CD14-positive monocyte (primary cell): ENCODE measurements at regions not wholly inside any gene's neighbourhood (a gene's known extent, or its start where the extent isn't known, plus 50 kb on each side); places are given as distances from the start of the nearest gene placed in this dataset.

ENCODE experiments used
- DNase-seq, 3 donors: peaks; one replicate each; pipeline ENCODE4 v3.0.0-alpha.2; 2011 to 2022
- H2AFZ ChIP-seq: 2 replicates; pipeline ENCODE4 v1.6.0; 2012; ENCODE audit warnings: mild to moderate bottlenecking, low read depth, low read length, inconsistent platforms; ENCODE audit not compliant: insufficient read depth, poor library complexity, severe bottlenecking
- H3K27ac ChIP-seq, 2 donors: 1 replicate in 1 of 2; 2 replicates in 1 of 2; pipeline ENCODE4 v1.5.1; 2012 to 2013; ENCODE audit warnings: low read length in 2 of 2, control low read depth in 1 of 2, inconsistent platforms in 1 of 2, low read depth in 1 of 2, mild to moderate bottlenecking in 1 of 2
- H3K27me3 ChIP-seq, 2 donors: one replicate each; pipeline versions ENCODE4 v1.6.0 to v1.6.1; 2011 to 2013; ENCODE audit warnings: low read length in 2 of 2; ENCODE audit not compliant: control insufficient read depth in 2 of 2, insufficient read depth in 2 of 2
- H3K36me3 ChIP-seq, 2 donors: replicated peaks in 1 of 2; 1 replicate in 1 of 2; 2 replicates in 1 of 2; pipeline versions ENCODE4 v1.5.1 to v1.6.1; 2012 to 2013; ENCODE audit warnings: low read length in 2 of 2, control low read depth in 1 of 2, inconsistent platforms in 1 of 2, mild to moderate bottlenecking in 1 of 2; ENCODE audit not compliant: insufficient read depth in 2 of 2, control insufficient read depth in 1 of 2
- H3K4me1 ChIP-seq, 2 donors: 1 replicate in 1 of 2; 2 replicates in 1 of 2; pipeline versions ENCODE4 v1.5.1 to v1.6.1; 2012 to 2013; ENCODE audit warnings: low read length in 2 of 2, control low read depth in 1 of 2, inconsistent platforms in 1 of 2, mild to moderate bottlenecking in 1 of 2, moderate library complexity in 1 of 2; ENCODE audit not compliant: insufficient read depth in 2 of 2, control insufficient read depth in 1 of 2
- H3K4me2 ChIP-seq: replicated peaks from 2 replicates; pipeline ENCODE3; 2012; ENCODE audit warnings: low read length, moderate library complexity, mild to moderate bottlenecking; ENCODE audit not compliant: poor library complexity, severe bottlenecking; ENCODE audit errors: extremely low read depth
- H3K4me3 ChIP-seq, 3 experiments: fragments of 200-600 bp in 1 of 3; sonication (generic) in 1 of 3; replicated peaks in 1 of 3; 1 replicate in 2 of 3; 2 replicates in 1 of 3; pipeline ENCODE4 v1.5.1; 2011 to 2013; ENCODE audit warnings: low read length in 3 of 3, mild to moderate bottlenecking in 3 of 3, control low read depth in 2 of 3, low read depth in 2 of 3, inconsistent platforms in 1 of 3, moderate library complexity in 1 of 3
- H3K79me2 ChIP-seq: 2 replicates; pipeline ENCODE4 v1.6.0; 2012; ENCODE audit warnings: mild to moderate bottlenecking, control low read depth, inconsistent platforms, low read length, moderate library complexity; ENCODE audit not compliant: insufficient read depth
- H3K9ac ChIP-seq: 2 replicates; pipeline ENCODE4 v1.6.0; 2017; ENCODE audit warnings: low read length, mild to moderate bottlenecking; ENCODE audit not compliant: insufficient read depth, poor library complexity, severe bottlenecking
- H3K9me3 ChIP-seq, 2 donors: replicated peaks in 1 of 2; 1 replicate in 1 of 2; 2 replicates in 1 of 2; pipeline versions ENCODE4 v1.5.1 to v1.6.1; 2012 to 2013; ENCODE audit warnings: low read length in 2 of 2, control low read depth in 1 of 2; ENCODE audit not compliant: control insufficient read depth in 1 of 2, insufficient read depth in 1 of 2
- H4K20me1 ChIP-seq: 2 replicates; pipeline ENCODE4 v1.6.0; 2012; ENCODE audit warnings: mild to moderate bottlenecking, low read length, control low read depth, moderate library complexity; ENCODE audit not compliant: insufficient read depth
- H3K27ac Mint-ChIP-seq, 7 donors: one replicate each; pipeline ENCODE4 v1.8.0; 2020; ENCODE audit warnings: mild to moderate bottlenecking in 7 of 7, mixed read lengths in 7 of 7, moderate library complexity in 6 of 7, inconsistent platforms in 2 of 7
- H3K27me3 Mint-ChIP-seq, 3 donors: one replicate each; pipeline ENCODE4 v1.8.0; 2021 to 2022; ENCODE audit warnings: low read depth in 3 of 3, mild to moderate bottlenecking in 3 of 3, mixed read lengths in 3 of 3, moderate library complexity in 3 of 3, inconsistent platforms in 1 of 3
- H3K36me3 Mint-ChIP-seq, 2 donors: one replicate each; pipeline ENCODE4 v1.8.0; 2020; ENCODE audit warnings: mixed read lengths in 2 of 2, inconsistent platforms in 1 of 2, mild to moderate bottlenecking in 1 of 2
- H3K4me1 Mint-ChIP-seq: one replicate; pipeline ENCODE4 v1.8.0; 2020; ENCODE audit warnings: mild to moderate bottlenecking, mixed read lengths
- H3K4me3 Mint-ChIP-seq, 2 donors: one replicate each; pipeline ENCODE4 v1.8.0; 2020; ENCODE audit warnings: mild to moderate bottlenecking in 2 of 2, mixed read lengths in 2 of 2, moderate library complexity in 1 of 2
- H3K9me3 Mint-ChIP-seq, 7 donors: one replicate each; pipeline ENCODE4 v1.8.0; 2020 to 2022; ENCODE audit warnings: mixed read lengths in 7 of 7, mild to moderate bottlenecking in 6 of 7, moderate library complexity in 6 of 7, inconsistent platforms in 2 of 7
- CTCF ChIP-seq: fragments of 200-600 bp; IDR thresholded peaks from one replicate; pipeline ENCODE4 v1.8.0; 2022; ENCODE audit warnings: antibody characterized with exemption, mild to moderate bottlenecking
- WGBS: methylation state at CpG from one replicate; pipeline ENCODE4 v1.1.5; 2013; ENCODE audit warnings: missing lambda C conversion rate; ENCODE audit not compliant: insufficient coverage; 5-methylcytosine and 5-hydroxymethylcytosine counted together
- intact Hi-C, 2 donors: fragments of 100-400 bp; cut with micrococcal nuclease; formaldehyde crosslinking; loops; one replicate each; pipeline versions ENCODE4 v1.15.0 to v1.15.1; 2023

GRCh38 chr11:122336706-122337105 lies 220.7 kb upstream of the BLID start:
- Histone ChIP-seq H3K79me2 (no peaks in the 10 kb centered on the region), H3K36me3 (no peaks in the 10 kb centered on the region), H3K9ac (no peak overlapping the region), H3K27me3 (no peaks in the 10 kb centered on the region), H3K4me3 (no peak overlapping the region), H4K20me1 (no peaks in the 10 kb centered on the region), H3K27ac (no peak overlapping the region), H3K4me2 (no peak overlapping the region), H2AFZ (no peak overlapping the region), H3K4me1 (no peaks in the 10 kb centered on the region), H3K9me3 (no peaks in the 10 kb centered on the region)
- H3K27ac Mint-ChIP-seq, result no peak overlapping the region
- no peak overlapping the region for H3K4me3 Mint-ChIP-seq
- H3K9me3 Mint-ChIP-seq, result no peaks in the 10 kb centered on the region
- no peak for DNase-seq
- intact Hi-C loops, result no loop called here
- WGBS, result 97% methylated on average over 3 of the region's 5 CpGs
- H3K27me3 Mint-ChIP-seq, result peaks cover 0 to 3% (median 2%) of the 10 kb centered on the region in 3 donors
- no peaks in the 10 kb centered on the region for H3K36me3 Mint-ChIP-seq
- no peak for TF ChIP-seq CTCF
- H3K4me1 Mint-ChIP-seq, result peaks cover 3% of the 10 kb centered on the region

GRCh38 chr11:122334546-122335339 lies 218.7 kb upstream of the BLID start:
- H3K27ac Mint-ChIP-seq, result no peak overlapping the region
- no peak for TF ChIP-seq CTCF
- Histone ChIP-seq H4K20me1 (no peaks in the 10 kb centered on the region), H3K4me2 (no peak overlapping the region), H3K9me3 (no peaks in the 10 kb centered on the region), H3K27me3 (no peaks in the 10 kb centered on the region), H3K9ac (no peak overlapping the region), H3K79me2 (no peaks in the 10 kb centered on the region), H3K27ac (no peak overlapping the region), H2AFZ (no peak overlapping the region), H3K4me1 (peaks cover 5 to 7% of the 10 kb centered on the region in 2 donors), H3K4me3 (no peak overlapping the region), H3K36me3 (no peaks in the 10 kb centered on the region)
- H3K36me3 Mint-ChIP-seq, result no peaks in the 10 kb centered on the region
- H3K4me1 Mint-ChIP-seq, result peaks cover 3% of the 10 kb centered on the region
- intact Hi-C loops, result no loop called here
- peaks cover 0 to 3% (median 2%) of the 10 kb centered on the region in 3 donors for H3K27me3 Mint-ChIP-seq
- no peaks in the 10 kb centered on the region for H3K9me3 Mint-ChIP-seq
- no peak overlapping the region for H3K4me3 Mint-ChIP-seq
- WGBS, result 91% methylated on average over 7 of the region's 11 CpGs
- no peak for DNase-seq
